Neural progenitor cell (in vitro differentiated cells): ENCODE measurements at regions not wholly inside any gene's neighbourhood (a gene's known extent, or its start where the extent isn't known, plus 50 kb on each side); places are given as distances from the start of the nearest gene placed in this dataset.

Source experiments
- EZH2 ChIP-seq: fragments of 200-600 bp; sonication (generic); IDR thresholded peaks from 2 replicates; pipeline ENCODE4 v1.6.1; 2017; ENCODE audit warnings: antibody characterized with exemption, mild to moderate bottlenecking, moderate library complexity
- TF ChIP-seq, protein P1 (sequence below): fragments of 200-600 bp; sonication (generic); IDR thresholded peaks from 2 replicates; pipeline ENCODE4 v1.5.1; 2017; ENCODE audit warnings: antibody characterized with exemption, mild to moderate bottlenecking

GRCh38 chr10:21134645-21135022, 237.5 kb upstream of the NEBL start:
- TF ChIP-seq, protein P1, sequence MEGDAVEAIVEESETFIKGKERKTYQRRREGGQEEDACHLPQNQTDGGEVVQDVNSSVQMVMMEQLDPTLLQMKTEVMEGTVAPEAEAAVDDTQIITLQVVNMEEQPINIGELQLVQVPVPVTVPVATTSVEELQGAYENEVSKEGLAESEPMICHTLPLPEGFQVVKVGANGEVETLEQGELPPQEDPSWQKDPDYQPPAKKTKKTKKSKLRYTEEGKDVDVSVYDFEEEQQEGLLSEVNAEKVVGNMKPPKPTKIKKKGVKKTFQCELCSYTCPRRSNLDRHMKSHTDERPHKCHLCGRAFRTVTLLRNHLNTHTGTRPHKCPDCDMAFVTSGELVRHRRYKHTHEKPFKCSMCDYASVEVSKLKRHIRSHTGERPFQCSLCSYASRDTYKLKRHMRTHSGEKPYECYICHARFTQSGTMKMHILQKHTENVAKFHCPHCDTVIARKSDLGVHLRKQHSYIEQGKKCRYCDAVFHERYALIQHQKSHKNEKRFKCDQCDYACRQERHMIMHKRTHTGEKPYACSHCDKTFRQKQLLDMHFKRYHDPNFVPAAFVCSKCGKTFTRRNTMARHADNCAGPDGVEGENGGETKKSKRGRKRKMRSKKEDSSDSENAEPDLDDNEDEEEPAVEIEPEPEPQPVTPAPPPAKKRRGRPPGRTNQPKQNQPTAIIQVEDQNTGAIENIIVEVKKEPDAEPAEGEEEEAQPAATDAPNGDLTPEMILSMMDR, result no peak
- no peak for TF ChIP-seq EZH2
